HepG2 (cell line): ENCODE measurements at regions not wholly inside any gene's neighbourhood (a gene's known extent, or its start where the extent isn't known, plus 50 kb on each side); places are given as distances from the start of the nearest gene placed in this dataset.

Experiments
- ARID3A ChIP-seq: IDR thresholded peaks from 2 replicates; pipeline ENCODE4 v1.6.1; 2012; ENCODE audit warnings: low read depth, low read length, improper control_type of control experiment
- EZH2 ChIP-seq: conservative IDR thresholded peaks from 2 replicates; pipeline ENCODE4 v1.6.1; 2012; ENCODE audit warnings: mild to moderate bottlenecking, low read depth, low read length, moderate library complexity
- FOXJ3 ChIP-seq: sonication (generic); formaldehyde crosslinking; IDR thresholded peaks from 2 replicates; pipeline ENCODE4 v1.4.0; 2020; ENCODE audit warnings: missing genetic modification reagents, mild to moderate bottlenecking, borderline replicate concordance
- HNRNPL ChIP-seq: fragments of 200-400 bp; formaldehyde crosslinking; IDR thresholded peaks from 2 replicates; pipeline ENCODE4 v1.6.1; 2017; ENCODE audit warnings: mild to moderate bottlenecking, low read depth, low read length
- MNT ChIP-seq: fragments of 450-650 bp; IDR thresholded peaks from 2 replicates; pipeline ENCODE4 v1.6.1; 2016
- SMAD1 ChIP-seq: sonication (generic); formaldehyde crosslinking; IDR thresholded peaks from 2 replicates; pipeline ENCODE4 v1.4.0; 2020; ENCODE audit warnings: missing genetic modification reagents, low read depth, mild to moderate bottlenecking, borderline replicate concordance
- TF ChIP-seq, protein P1 (sequence below): sonication (generic); formaldehyde crosslinking; IDR thresholded peaks from 2 replicates; pipeline ENCODE4 v1.5.0; 2020; ENCODE audit warnings: mild to moderate bottlenecking, missing genetic modification reagents, moderate library complexity

GRCh38 chrX:68914479-68914946, 85.7 kb downstream of the EFNB1 start:
- TF ChIP-seq SMAD1 (CRISPR knock-in tag) (no peak), ARID3A (no peak), HNRNPL (no peak), FOXJ3 (no peak), MNT (no peak), EZH2 (no peak)
- TF ChIP-seq, protein P1, sequence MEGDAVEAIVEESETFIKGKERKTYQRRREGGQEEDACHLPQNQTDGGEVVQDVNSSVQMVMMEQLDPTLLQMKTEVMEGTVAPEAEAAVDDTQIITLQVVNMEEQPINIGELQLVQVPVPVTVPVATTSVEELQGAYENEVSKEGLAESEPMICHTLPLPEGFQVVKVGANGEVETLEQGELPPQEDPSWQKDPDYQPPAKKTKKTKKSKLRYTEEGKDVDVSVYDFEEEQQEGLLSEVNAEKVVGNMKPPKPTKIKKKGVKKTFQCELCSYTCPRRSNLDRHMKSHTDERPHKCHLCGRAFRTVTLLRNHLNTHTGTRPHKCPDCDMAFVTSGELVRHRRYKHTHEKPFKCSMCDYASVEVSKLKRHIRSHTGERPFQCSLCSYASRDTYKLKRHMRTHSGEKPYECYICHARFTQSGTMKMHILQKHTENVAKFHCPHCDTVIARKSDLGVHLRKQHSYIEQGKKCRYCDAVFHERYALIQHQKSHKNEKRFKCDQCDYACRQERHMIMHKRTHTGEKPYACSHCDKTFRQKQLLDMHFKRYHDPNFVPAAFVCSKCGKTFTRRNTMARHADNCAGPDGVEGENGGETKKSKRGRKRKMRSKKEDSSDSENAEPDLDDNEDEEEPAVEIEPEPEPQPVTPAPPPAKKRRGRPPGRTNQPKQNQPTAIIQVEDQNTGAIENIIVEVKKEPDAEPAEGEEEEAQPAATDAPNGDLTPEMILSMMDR (CRISPR knock-in tag) = no peak
